ENCODE measurements at regions not wholly inside any gene's neighbourhood (a gene's known extent, or its start where the extent isn't known, plus 50 kb on each side); places are given as distances from the start of the nearest gene placed in this dataset.

DNA sequence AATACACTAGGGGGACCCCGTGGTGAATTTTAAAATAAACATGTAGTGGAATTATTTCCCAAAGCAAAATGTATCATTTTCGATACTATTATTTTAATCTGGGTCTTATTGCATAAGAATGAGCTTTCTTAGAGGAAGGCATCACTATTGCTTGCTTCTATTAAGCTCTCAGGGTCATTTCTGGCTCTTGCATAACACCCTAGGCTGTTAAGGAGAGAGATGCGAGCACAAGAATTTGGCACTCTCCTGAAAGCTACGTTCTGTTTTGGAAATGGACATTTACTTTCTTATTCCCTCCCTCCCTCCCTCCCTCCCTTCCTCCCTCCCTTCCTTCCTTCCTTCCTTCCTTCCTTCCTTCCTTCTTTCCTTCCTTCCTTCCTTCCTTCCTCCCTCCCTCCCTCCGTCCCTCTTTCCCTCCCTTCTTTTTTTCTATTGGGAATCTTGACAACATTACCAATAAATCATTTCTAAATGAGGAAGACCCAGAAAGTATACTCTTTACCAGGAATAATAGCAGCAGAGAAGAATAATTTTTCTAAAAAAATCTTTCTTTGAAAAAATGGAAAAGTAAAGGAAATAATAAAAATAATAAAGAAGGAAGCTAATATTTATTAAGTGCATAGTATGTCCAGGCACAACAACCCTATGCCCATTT, 83.6 kb upstream of the BDNF start:
- Histone ChIP-seq H3K79me2 (ENCODE audit: insufficient read depth, low read depth, low read length) (no peaks in the 10 kb centered on the region), H3K27ac (ENCODE audit: low read depth, low read length, poor library complexity, severe bottlenecking) (no peak overlapping the region), H3K9me2 (ENCODE audit: insufficient read depth, low read length) (no peaks in the 10 kb centered on the region), H3K4me1 (ENCODE audit: insufficient read depth, low read length, poor library complexity, severe bottlenecking) (no peaks in the 10 kb centered on the region), H3K36me3 (ENCODE audit: insufficient read depth, low read length) (no peaks in the 10 kb centered on the region), H3K4me3 (ENCODE audit: low read depth, low read length, poor library complexity, severe bottlenecking) (no peak overlapping the region), H3K9me3 (ENCODE audit: low read length) (no peaks in the 10 kb centered on the region), H4K20me1 (ENCODE audit: insufficient read depth, low read length) (no peaks in the 10 kb centered on the region), H2AFZ (ENCODE audit: low read length) (no peak overlapping the region), H3K4me2 (ENCODE audit: low read length) (no peak overlapping the region)
- TF ChIP-seq, protein P1, sequence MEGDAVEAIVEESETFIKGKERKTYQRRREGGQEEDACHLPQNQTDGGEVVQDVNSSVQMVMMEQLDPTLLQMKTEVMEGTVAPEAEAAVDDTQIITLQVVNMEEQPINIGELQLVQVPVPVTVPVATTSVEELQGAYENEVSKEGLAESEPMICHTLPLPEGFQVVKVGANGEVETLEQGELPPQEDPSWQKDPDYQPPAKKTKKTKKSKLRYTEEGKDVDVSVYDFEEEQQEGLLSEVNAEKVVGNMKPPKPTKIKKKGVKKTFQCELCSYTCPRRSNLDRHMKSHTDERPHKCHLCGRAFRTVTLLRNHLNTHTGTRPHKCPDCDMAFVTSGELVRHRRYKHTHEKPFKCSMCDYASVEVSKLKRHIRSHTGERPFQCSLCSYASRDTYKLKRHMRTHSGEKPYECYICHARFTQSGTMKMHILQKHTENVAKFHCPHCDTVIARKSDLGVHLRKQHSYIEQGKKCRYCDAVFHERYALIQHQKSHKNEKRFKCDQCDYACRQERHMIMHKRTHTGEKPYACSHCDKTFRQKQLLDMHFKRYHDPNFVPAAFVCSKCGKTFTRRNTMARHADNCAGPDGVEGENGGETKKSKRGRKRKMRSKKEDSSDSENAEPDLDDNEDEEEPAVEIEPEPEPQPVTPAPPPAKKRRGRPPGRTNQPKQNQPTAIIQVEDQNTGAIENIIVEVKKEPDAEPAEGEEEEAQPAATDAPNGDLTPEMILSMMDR (conservative IDR thresholded peaks at IDR 0.05; ENCODE audit: low read length): no peak
- TF ChIP-seq EZH2phosphoT487 (IDR thresholded peaks at IDR 0.05; ENCODE audit: borderline replicate concordance, low read depth, low read length): no peak
- intact Hi-C loops (cut with micrococcal nuclease; ENCODE audit: unreplicated experiment): no loop called here
- no TSS peak for BruUV-seq (replicated peaks)
- POLR2A ChIA-PET: interaction anchor here (0.7 to 1.0 kb wide), 2 partner anchors 19 to 133 kb away, joined by 3 read pairs; no protein-coding TSS in a partner anchor
- CTCF ChIA-PET (ENCODE audit: unreplicated experiment): no interaction called here
- no peak for DNase-seq (ENCODE audit: low spot score)

DNA sequence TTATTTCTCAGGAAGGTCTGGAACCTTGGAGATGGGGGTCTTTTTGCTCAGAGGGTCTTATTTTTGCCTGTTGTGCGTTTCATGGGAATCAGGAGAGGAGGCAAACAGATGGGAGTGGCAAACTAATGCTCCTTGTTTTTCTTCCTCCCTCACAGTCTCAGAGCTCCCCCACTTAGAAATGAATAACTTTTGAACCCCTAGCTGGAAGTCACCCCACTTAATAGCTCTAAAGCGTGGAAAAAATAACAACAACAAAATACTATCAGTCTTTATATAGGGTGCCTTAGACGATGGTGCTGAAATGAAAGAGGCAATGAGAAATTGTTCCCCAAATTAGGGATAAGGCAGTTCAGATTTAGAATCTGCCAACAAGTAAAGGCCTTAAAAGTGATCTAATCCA, 76.8 kb upstream of the BDNF start:
- H4K20me1 ChIP-seq (ENCODE audit: insufficient read depth, low read length): no peaks in the 10 kb centered on the region
- ChIA-PET POLR2A (no interaction called here), CTCF (ENCODE audit: unreplicated experiment) (no interaction called here)
- H3K9me3 ChIP-seq (ENCODE audit: low read length): no peaks in the 10 kb centered on the region
- TF ChIP-seq EZH2phosphoT487 (IDR thresholded peaks at IDR 0.05; ENCODE audit: borderline replicate concordance, low read depth, low read length): no peak
- TF ChIP-seq, protein P1 (conservative IDR thresholded peaks at IDR 0.05; ENCODE audit: low read length): no peak
- H3K4me1 ChIP-seq (ENCODE audit: insufficient read depth, low read length, poor library complexity, severe bottlenecking): no peaks in the 10 kb centered on the region
- H3K4me2 ChIP-seq (ENCODE audit: low read length): no peak overlapping the region
- H3K4me3 ChIP-seq (ENCODE audit: low read depth, low read length, poor library complexity, severe bottlenecking): no peak overlapping the region
- H2AFZ ChIP-seq (ENCODE audit: low read length): no peak overlapping the region
- no peak for DNase-seq (ENCODE audit: low spot score)
- no TSS peak for BruUV-seq (replicated peaks)
- H3K36me3 ChIP-seq (ENCODE audit: insufficient read depth, low read length): no peaks in the 10 kb centered on the region
- H3K9me2 ChIP-seq (ENCODE audit: insufficient read depth, low read length): no peaks in the 10 kb centered on the region
- no peaks in the 10 kb centered on the region for H3K79me2 ChIP-seq (ENCODE audit: insufficient read depth, low read depth, low read length)
- intact Hi-C loops (cut with micrococcal nuclease; ENCODE audit: unreplicated experiment): no loop called here
- H3K27ac ChIP-seq (ENCODE audit: low read depth, low read length, poor library complexity, severe bottlenecking): no peak overlapping the region

DNA sequence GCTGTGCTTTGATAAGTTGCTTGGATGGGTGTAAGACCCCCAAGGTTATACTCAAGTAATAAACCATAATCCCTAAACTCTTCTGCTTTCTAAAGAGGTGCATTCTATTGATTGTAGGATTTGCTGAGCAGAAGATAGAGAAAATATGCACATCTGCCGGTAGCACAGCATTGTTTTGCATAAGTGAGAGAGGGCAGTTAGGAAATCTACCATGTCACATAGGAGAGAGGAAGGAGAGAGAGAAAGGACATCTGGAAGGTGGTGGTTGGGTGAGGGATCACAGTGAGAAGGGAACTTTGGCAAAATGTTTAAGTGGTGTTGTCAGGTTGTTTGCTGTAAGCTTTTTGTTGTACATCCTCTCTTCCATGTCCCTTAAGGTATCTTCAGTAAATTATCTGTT, 73.6 kb upstream of the BDNF start:
- TF ChIP-seq, protein P1 (conservative IDR thresholded peaks at IDR 0.05; ENCODE audit: low read length): no peak
- TF ChIP-seq EZH2phosphoT487 (IDR thresholded peaks at IDR 0.05; ENCODE audit: borderline replicate concordance, low read depth, low read length): no peak
- POLR2A ChIA-PET: no interaction called here
- H3K4me1 ChIP-seq (ENCODE audit: insufficient read depth, low read length, poor library complexity, severe bottlenecking): no peaks in the 10 kb centered on the region
- BruUV-seq (replicated peaks): no TSS peak
- no peaks in the 10 kb centered on the region for H4K20me1 ChIP-seq (ENCODE audit: insufficient read depth, low read length)
- intact Hi-C loops (cut with micrococcal nuclease; ENCODE audit: unreplicated experiment): no loop called here
- no peak for DNase-seq (ENCODE audit: low spot score)
- no peaks in the 10 kb centered on the region for H3K9me3 ChIP-seq (ENCODE audit: low read length)
- H3K36me3 ChIP-seq (ENCODE audit: insufficient read depth, low read length): no peaks in the 10 kb centered on the region
- no peaks in the 10 kb centered on the region for H3K79me2 ChIP-seq (ENCODE audit: insufficient read depth, low read depth, low read length)
- H3K9me2 ChIP-seq (ENCODE audit: insufficient read depth, low read length): no peaks in the 10 kb centered on the region
- H3K4me3 ChIP-seq (ENCODE audit: low read depth, low read length, poor library complexity, severe bottlenecking): no peak overlapping the region
- no peak overlapping the region for H3K27ac ChIP-seq (ENCODE audit: low read depth, low read length, poor library complexity, severe bottlenecking)
- no peak overlapping the region for H3K4me2 ChIP-seq (ENCODE audit: low read length)
- no peak overlapping the region for H2AFZ ChIP-seq (ENCODE audit: low read length)
- CTCF ChIA-PET (ENCODE audit: unreplicated experiment): no interaction called here
